ENCODE measurements at regions not wholly inside any gene's neighbourhood (a gene's known extent, or its start where the extent isn't known, plus 50 kb on each side); places are given as distances from the start of the nearest gene placed in this dataset.

GRCh38 chr7:12942609-12943008 is 255.2 kb downstream of the ARL4A start:
- H3K4me3 ChIP-seq (ENCODE audit: low read length), result no peak overlapping the region
- no peaks in the 10 kb centered on the region for H3F3A ChIP-seq (ENCODE audit: control insufficient read depth, insufficient read depth)
- TF ChIP-seq CTCF (IDR thresholded peaks at IDR 0.05; ENCODE audit: low read depth, low read length, poor library complexity, severe bottlenecking), result no peak
- TF ChIP-seq EZH2phosphoT487 (IDR thresholded peaks at IDR 0.05; ENCODE audit: borderline replicate concordance, low read length), result no peak
- H3K27ac ChIP-seq (ENCODE audit: low read depth, low read length), result no peak overlapping the region
- H3K79me2 ChIP-seq (ENCODE audit: control insufficient read depth, low read length), result no peaks in the 10 kb centered on the region
- no peaks in the 10 kb centered on the region for H3K36me3 ChIP-seq (ENCODE audit: control insufficient read depth, low read length)
- no peaks in the 10 kb centered on the region; the same call in 1 of the 2 replicates for H3K9me2 ChIP-seq (replicated peaks; ENCODE audit: control insufficient read depth, low read length)
- H3K9me3 ChIP-seq (ENCODE audit: control insufficient read depth, insufficient read depth, low read length), result peaks cover 3% of the 10 kb centered on the region; the same call in 1 of the 2 replicates
- H3K27me3 ChIP-seq (ENCODE audit: control insufficient read depth, low read length), result no peaks in the 10 kb centered on the region
- no peak overlapping the region for H3K4me2 ChIP-seq (ENCODE audit: low read length)
- no peaks in the 10 kb centered on the region for H4K20me1 ChIP-seq (ENCODE audit: control insufficient read depth, insufficient read depth, low read depth, low read length)
- no peaks in the 10 kb centered on the region for H3K4me1 ChIP-seq (ENCODE audit: control insufficient read depth, low read length)

- Histone ChIP-seq H4K20me1 (ENCODE audit: control insufficient read depth, insufficient read depth, low read depth, low read length) (no peaks in the 10 kb centered on the region), H3K36me3 (ENCODE audit: control insufficient read depth, low read length) (no peaks in the 10 kb centered on the region), H3K4me2 (ENCODE audit: low read length) (no peak overlapping the region), H3K79me2 (ENCODE audit: control insufficient read depth, low read length) (no peaks in the 10 kb centered on the region), H3K4me1 (ENCODE audit: control insufficient read depth, low read length) (no peaks in the 10 kb centered on the region), H3K9me3 (ENCODE audit: control insufficient read depth, insufficient read depth, low read length) (peaks cover 3% of the 10 kb centered on the region; the same call in 1 of the 2 replicates), H3K27ac (ENCODE audit: low read depth, low read length) (no peak overlapping the region), H3K27me3 (ENCODE audit: control insufficient read depth, low read length) (no peaks in the 10 kb centered on the region), H3F3A (ENCODE audit: control insufficient read depth, insufficient read depth) (no peaks in the 10 kb centered on the region), H3K4me3 (ENCODE audit: low read length) (no peak overlapping the region), H3K9me2 (replicated peaks; ENCODE audit: control insufficient read depth, low read length) (no peaks in the 10 kb centered on the region; the same call in 1 of the 2 replicates)
- TF ChIP-seq EZH2phosphoT487 (IDR thresholded peaks at IDR 0.05; ENCODE audit: borderline replicate concordance, low read length) (no peak), CTCF (IDR thresholded peaks at IDR 0.05; ENCODE audit: low read depth, low read length, poor library complexity, severe bottlenecking) (no peak)
Observed at GRCh38 chr7:12943781-12944180, 256.3 kb downstream of the ARL4A start.

GRCh38 chr7:12945901-12946300 is 258.5 kb downstream of the ARL4A start:
- no peaks in the 10 kb centered on the region for H3K4me1 ChIP-seq (ENCODE audit: control insufficient read depth, low read length)
- H4K20me1 ChIP-seq (ENCODE audit: control insufficient read depth, insufficient read depth, low read depth, low read length), result no peaks in the 10 kb centered on the region
- H3F3A ChIP-seq (ENCODE audit: control insufficient read depth, insufficient read depth), result no peaks in the 10 kb centered on the region
- H3K36me3 ChIP-seq (ENCODE audit: control insufficient read depth, low read length), result no peaks in the 10 kb centered on the region
- no peaks in the 10 kb centered on the region for H3K79me2 ChIP-seq (ENCODE audit: control insufficient read depth, low read length)
- no peaks in the 10 kb centered on the region; the same call in 1 of the 2 replicates for H3K9me2 ChIP-seq (replicated peaks; ENCODE audit: control insufficient read depth, low read length)
- H3K4me2 ChIP-seq (ENCODE audit: low read length), result no peak overlapping the region
- H3K27ac ChIP-seq (ENCODE audit: low read depth, low read length), result no peak overlapping the region
- H3K27me3 ChIP-seq (ENCODE audit: control insufficient read depth, low read length), result no peaks in the 10 kb centered on the region
- no peak overlapping the region for H3K4me3 ChIP-seq (ENCODE audit: low read length)
- TF ChIP-seq CTCF (IDR thresholded peaks at IDR 0.05; ENCODE audit: low read depth, low read length, poor library complexity, severe bottlenecking), result no peak
- TF ChIP-seq EZH2phosphoT487 (IDR thresholded peaks at IDR 0.05; ENCODE audit: borderline replicate concordance, low read length), result no peak
- H3K9me3 ChIP-seq (ENCODE audit: control insufficient read depth, insufficient read depth, low read length), result no peaks in the 10 kb centered on the region

All from DOHH2 (cell line).